ENCODE measurements at regions not wholly inside any gene's neighbourhood (a gene's known extent, or its start where the extent isn't known, plus 50 kb on each side); places are given as distances from the start of the nearest gene placed in this dataset.

GRCh38 chr5:54637654-54638053, 120.1 kb downstream of the SNX18 start:
- Histone ChIP-seq H3K27ac (ENCODE audit: low read depth, low read length) (no peak overlapping the region), H3K4me1 (ENCODE audit: insufficient read depth, low read length) (peaks cover 25% of the 10 kb centered on the region), H3K36me3 (ENCODE audit: insufficient read depth, low read length) (no peaks in the 10 kb centered on the region), H3K9me3 (ENCODE audit: control insufficient read depth in 1 of 2, low read length in 2 of 2) (no peaks in the 10 kb centered on the region), H3K4me3 (ENCODE audit: low read length in 2 of 2) (no peak overlapping the region), H3K27me3 (ENCODE audit: insufficient read depth, low read length) (no peaks in the 10 kb centered on the region)
- no peaks in the 10 kb centered on the region for H3K27me3 Mint-ChIP-seq
- ChIA-PET CTCF (ENCODE audit: partially characterized antibody) (interaction anchor here (0.8 to 1.8 kb wide), 7 partner anchors 8 to 230 kb away, joined by 3 to 7 read pairs (median 3); partner anchors contain the start of gene SNX18), POLR2A (ENCODE audit: partially characterized antibody) (interaction anchor here (0.8 to 3.1 kb wide), 13 partner anchors 8 to 207 kb away, joined by 3 to 21 read pairs (median 5); partner anchors contain the start of gene SNX18)
- peak overlapping the region in 5 of 7 donors; percentile 46 to 78 (median 73) for H3K27ac Mint-ChIP-seq
- peaks cover 0 to 3% (median 0%) of the 10 kb centered on the region in 8 donors for H3K9me3 Mint-ChIP-seq
- no peaks in the 10 kb centered on the region for H3K36me3 Mint-ChIP-seq
- DNase-seq: peak in 1 of 5 donors; percentile 6
- peaks cover 15 to 30% (median 24%) of the 10 kb centered on the region in 4 donors for H3K4me1 Mint-ChIP-seq
- intact Hi-C loops (cut with micrococcal nuclease): loop anchor here (2.0 kb wide), 1 partner anchor 27 kb away; no protein-coding TSS in a partner anchor
- peak overlapping the region in 6 of 8 donors; percentile 26 to 75 (median 54) for H3K4me3 Mint-ChIP-seq

- CTCF ChIA-PET (ENCODE audit: partially characterized antibody): interaction anchor here (1.0 to 1.3 kb wide), 3 partner anchors 10 to 115 kb away, joined by 3 to 4 read pairs (median 3); no protein-coding TSS in a partner anchor
- Histone ChIP-seq H3K27me3 (ENCODE audit: insufficient read depth, low read length) (no peaks in the 10 kb centered on the region), H3K4me3 (ENCODE audit: low read length in 2 of 2) (no peak overlapping the region), H3K36me3 (ENCODE audit: insufficient read depth, low read length) (no peaks in the 10 kb centered on the region), H3K4me1 (ENCODE audit: insufficient read depth, low read length) (peaks cover 19% of the 10 kb centered on the region), H3K9me3 (ENCODE audit: control insufficient read depth in 1 of 2, low read length in 2 of 2) (no peaks in the 10 kb centered on the region), H3K27ac (ENCODE audit: low read depth, low read length) (no peak overlapping the region)
- POLR2A ChIA-PET (ENCODE audit: partially characterized antibody): interaction anchor here (0.6 to 1.8 kb wide), 4 partner anchors 12 to 61 kb away, joined by 3 to 4 read pairs (median 3); no protein-coding TSS in a partner anchor
- intact Hi-C loops (cut with micrococcal nuclease): no loop called here
- Mint-ChIP-seq H3K4me1 (peaks cover 15 to 28% (median 20%) of the 10 kb centered on the region in 4 donors), H3K36me3 (no peaks in the 10 kb centered on the region), H3K27me3 (no peaks in the 10 kb centered on the region), H3K4me3 (no peak overlapping the region), H3K27ac (no peak overlapping the region), H3K9me3 (peaks cover 0 to 16% (median 9%) of the 10 kb centered on the region in 8 donors)
- no peak for DNase-seq
These were observed 116.5 kb downstream of the SNX18 start for GRCh38 chr5:54634089-54634488.

GRCh38 chr5:54632131-54632701, 114.7 kb downstream of the SNX18 start:
- Mint-ChIP-seq H3K4me1 (peaks cover 2 to 12% (median 5%) of the 10 kb centered on the region in 4 donors), H3K27ac (no peak overlapping the region), H3K36me3 (no peaks in the 10 kb centered on the region), H3K9me3 (peaks cover 0 to 21% (median 9%) of the 10 kb centered on the region in 8 donors), H3K4me3 (no peak overlapping the region), H3K27me3 (no peaks in the 10 kb centered on the region)
- Histone ChIP-seq H3K27ac (ENCODE audit: low read depth, low read length) (no peak overlapping the region), H3K36me3 (ENCODE audit: insufficient read depth, low read length) (no peaks in the 10 kb centered on the region), H3K27me3 (ENCODE audit: insufficient read depth, low read length) (no peaks in the 10 kb centered on the region), H3K9me3 (ENCODE audit: control insufficient read depth in 1 of 2, low read length in 2 of 2) (no peaks in the 10 kb centered on the region), H3K4me1 (ENCODE audit: insufficient read depth, low read length) (no peaks in the 10 kb centered on the region), H3K4me3 (ENCODE audit: low read length in 2 of 2) (no peak overlapping the region)
- no peak for DNase-seq
- ChIA-PET POLR2A (ENCODE audit: partially characterized antibody) (interaction anchor here (1.3 kb wide), 1 partner anchor 12 kb away, joined by 3 read pairs; no protein-coding TSS in a partner anchor), CTCF (ENCODE audit: partially characterized antibody) (no interaction called here)
- intact Hi-C loops (cut with micrococcal nuclease): no loop called here

- no peak overlapping the region for H3K4me3 Mint-ChIP-seq
- CTCF ChIA-PET (ENCODE audit: partially characterized antibody): interaction anchor here (0.8 kb wide), 1 partner anchor 31 kb away, joined by 3 read pairs; no protein-coding TSS in a partner anchor
These were observed 113.3 kb downstream of the SNX18 start for GRCh38 chr5:54630738-54631359.

GRCh38 chr5:54629115-54629514, 111.6 kb downstream of the SNX18 start:
- Histone ChIP-seq H3K4me3 (ENCODE audit: low read length in 2 of 2) (no peak overlapping the region), H3K36me3 (ENCODE audit: insufficient read depth, low read length) (no peaks in the 10 kb centered on the region), H3K9me3 (ENCODE audit: control insufficient read depth in 1 of 2, low read length in 2 of 2) (no peaks in the 10 kb centered on the region), H3K4me1 (ENCODE audit: insufficient read depth, low read length) (no peaks in the 10 kb centered on the region), H3K27me3 (ENCODE audit: insufficient read depth, low read length) (no peaks in the 10 kb centered on the region), H3K27ac (ENCODE audit: low read depth, low read length) (no peak overlapping the region)
- CTCF ChIA-PET (ENCODE audit: partially characterized antibody): interaction anchor here (0.9 kb wide), 1 partner anchor 17 kb away, joined by 3 read pairs; no protein-coding TSS in a partner anchor
- no peak overlapping the region for H3K4me3 Mint-ChIP-seq
- H3K27ac Mint-ChIP-seq: no peak overlapping the region
- H3K27me3 Mint-ChIP-seq: peaks cover 0 to under 1% of the 10 kb centered on the region in 2 donors
- H3K9me3 Mint-ChIP-seq: peaks cover 0 to 18% (median 9%) of the 10 kb centered on the region in 8 donors
- POLR2A ChIA-PET (ENCODE audit: partially characterized antibody): interaction anchor here (1.4 to 2.6 kb wide), 3 partner anchors 9 to 18 kb away, joined by 6 to 18 read pairs (median 11); no protein-coding TSS in a partner anchor
- H3K4me1 Mint-ChIP-seq: peaks cover 0 to 10% (median under 1%) of the 10 kb centered on the region in 4 donors
- intact Hi-C loops (cut with micrococcal nuclease): no loop called here
- no peak for DNase-seq
- no peaks in the 10 kb centered on the region for H3K36me3 Mint-ChIP-seq

More at GRCh38 chr5:54630738-54631359, 113.3 kb downstream of the SNX18 start:
- Mint-ChIP-seq H3K9me3 (peaks cover 0 to 18% (median 9%) of the 10 kb centered on the region in 8 donors), H3K27ac (no peak overlapping the region), H3K36me3 (no peaks in the 10 kb centered on the region), H3K4me1 (peaks cover 0 to 10% (median under 1%) of the 10 kb centered on the region in 4 donors), H3K27me3 (no peaks in the 10 kb centered on the region)
- Histone ChIP-seq H3K9me3 (ENCODE audit: control insufficient read depth in 1 of 2, low read length in 2 of 2) (no peaks in the 10 kb centered on the region), H3K27me3 (ENCODE audit: insufficient read depth, low read length) (no peaks in the 10 kb centered on the region), H3K36me3 (ENCODE audit: insufficient read depth, low read length) (no peaks in the 10 kb centered on the region), H3K4me3 (ENCODE audit: low read length in 2 of 2) (no peak overlapping the region), H3K4me1 (ENCODE audit: insufficient read depth, low read length) (no peaks in the 10 kb centered on the region), H3K27ac (ENCODE audit: low read depth, low read length) (no peak overlapping the region)
- no peak for DNase-seq
- POLR2A ChIA-PET (ENCODE audit: partially characterized antibody): interaction anchor here (1.2 to 2.6 kb wide), 3 partner anchors 8 to 20 kb away, joined by 4 to 18 read pairs (median 11); no protein-coding TSS in a partner anchor
- intact Hi-C loops (cut with micrococcal nuclease): no loop called here

- Mint-ChIP-seq H3K4me1 (peaks cover 0 to 10% (median under 1%) of the 10 kb centered on the region in 4 donors), H3K9me3 (peaks cover 0 to 18% (median 9%) of the 10 kb centered on the region in 8 donors), H3K36me3 (no peaks in the 10 kb centered on the region), H3K27ac (no peak overlapping the region), H3K27me3 (peaks cover 0 to 1% of the 10 kb centered on the region in 2 donors), H3K4me3 (no peak overlapping the region)
- no peaks in the 10 kb centered on the region for H3K9me3 ChIP-seq (ENCODE audit: control insufficient read depth in 1 of 2, low read length in 2 of 2)
- POLR2A ChIA-PET (ENCODE audit: partially characterized antibody): interaction anchor here (2.0 kb wide), 1 partner anchor 10 kb away, joined by 17 read pairs; no protein-coding TSS in a partner anchor
- no peaks in the 10 kb centered on the region for H3K27me3 ChIP-seq (ENCODE audit: insufficient read depth, low read length)
- intact Hi-C loops (cut with micrococcal nuclease): no loop called here
- CTCF ChIA-PET (ENCODE audit: partially characterized antibody): no interaction called here
- no peaks in the 10 kb centered on the region for H3K4me1 ChIP-seq (ENCODE audit: insufficient read depth, low read length)
- DNase-seq: no peak
- H3K4me3 ChIP-seq (ENCODE audit: low read length in 2 of 2): no peak overlapping the region
- H3K27ac ChIP-seq (ENCODE audit: low read depth, low read length): no peak overlapping the region
- no peaks in the 10 kb centered on the region for H3K36me3 ChIP-seq (ENCODE audit: insufficient read depth, low read length)
These were observed 110.5 kb downstream of the SNX18 start for GRCh38 chr5:54628050-54628449.

GRCh38 chr5:54626407-54626806, 108.8 kb downstream of the SNX18 start:
- Histone ChIP-seq H3K27me3 (ENCODE audit: insufficient read depth, low read length) (no peaks in the 10 kb centered on the region), H3K4me1 (ENCODE audit: insufficient read depth, low read length) (no peaks in the 10 kb centered on the region), H3K9me3 (ENCODE audit: control insufficient read depth in 1 of 2, low read length in 2 of 2) (no peaks in the 10 kb centered on the region), H3K36me3 (ENCODE audit: insufficient read depth, low read length) (no peaks in the 10 kb centered on the region), H3K4me3 (ENCODE audit: low read length in 2 of 2) (no peak overlapping the region), H3K27ac (ENCODE audit: low read depth, low read length) (no peak overlapping the region)
- intact Hi-C loops (cut with micrococcal nuclease): no loop called here
- H3K4me3 Mint-ChIP-seq: no peak overlapping the region
- H3K36me3 Mint-ChIP-seq: no peaks in the 10 kb centered on the region
- H3K27me3 Mint-ChIP-seq: peaks cover 0 to 1% of the 10 kb centered on the region in 2 donors
- no peak overlapping the region for H3K27ac Mint-ChIP-seq
- H3K9me3 Mint-ChIP-seq: peaks cover 0 to 18% (median 9%) of the 10 kb centered on the region in 8 donors
- ChIA-PET CTCF (ENCODE audit: partially characterized antibody) (interaction anchor here (1.0 to 2.4 kb wide), 3 partner anchors 13 to 219 kb away, joined by 4 to 6 read pairs (median 5); no protein-coding TSS in a partner anchor), POLR2A (ENCODE audit: partially characterized antibody) (no interaction called here)
- peaks cover 0 to 10% (median under 1%) of the 10 kb centered on the region in 4 donors for H3K4me1 Mint-ChIP-seq
- no peak for DNase-seq
